AG04450 (cell line): ENCODE measurements at regions not wholly inside any gene's neighbourhood (a gene's known extent, or its start where the extent isn't known, plus 50 kb on each side); places are given as distances from the start of the nearest gene placed in this dataset.

Experiments used
- CTCF ChIA-PET: fragments of 300-600, 350-600 bp; formaldehyde crosslinking; extraction: SDS; loops from one replicate; lab custom pipeline; 2022; ENCODE audit warnings: antibody characterized with exemption, inconsistent platforms; lab: Charles Lee
- POLR2A ChIA-PET: fragments of 350-600 bp; formaldehyde crosslinking; extraction: SDS; loops from one replicate; lab custom pipeline; 2021; ENCODE audit warnings: antibody characterized with exemption, inconsistent platforms; lab: Yijun Ruan, JAX
- DNase-seq: peaks from one replicate; pipeline ENCODE4 v3.0.0-alpha.2; 2011; ENCODE audit warnings: low read depth, low spot score
- H3K27ac ChIP-seq: one replicate; pipeline ENCODE4 v1.5.1; 2012; ENCODE audit warnings: low read depth, low read length, control low read depth
- H3K27me3 ChIP-seq: one replicate; pipeline ENCODE4 v1.6.0; 2012; ENCODE audit warnings: low read length; ENCODE audit not compliant: control insufficient read depth, insufficient read depth
- H3K4me3 ChIP-seq: 2 replicates; pipeline ENCODE4 v1.5.1; 2011; ENCODE audit warnings: mild to moderate bottlenecking, low read depth, low read length, control low read depth
- H3K9me3 ChIP-seq: 2 replicates; pipeline ENCODE4 v1.5.1; 2012; ENCODE audit warnings: low read length; ENCODE audit not compliant: control insufficient read depth, insufficient read depth
- TF ChIP-seq, protein P1 (sequence below): IDR thresholded peaks from 2 replicates; pipeline ENCODE4 v1.5.1; 2011; ENCODE audit warnings: low read depth, low read length, control low read depth, inconsistent platforms

- ChIA-PET POLR2A (no interaction called here), CTCF (no interaction called here)
- Histone ChIP-seq H3K4me3 (no peak overlapping the region), H3K27me3 (no peaks in the 10 kb centered on the region), H3K27ac (no peak overlapping the region), H3K9me3 (peaks cover 45% of the 10 kb centered on the region)
- TF ChIP-seq, protein P1, sequence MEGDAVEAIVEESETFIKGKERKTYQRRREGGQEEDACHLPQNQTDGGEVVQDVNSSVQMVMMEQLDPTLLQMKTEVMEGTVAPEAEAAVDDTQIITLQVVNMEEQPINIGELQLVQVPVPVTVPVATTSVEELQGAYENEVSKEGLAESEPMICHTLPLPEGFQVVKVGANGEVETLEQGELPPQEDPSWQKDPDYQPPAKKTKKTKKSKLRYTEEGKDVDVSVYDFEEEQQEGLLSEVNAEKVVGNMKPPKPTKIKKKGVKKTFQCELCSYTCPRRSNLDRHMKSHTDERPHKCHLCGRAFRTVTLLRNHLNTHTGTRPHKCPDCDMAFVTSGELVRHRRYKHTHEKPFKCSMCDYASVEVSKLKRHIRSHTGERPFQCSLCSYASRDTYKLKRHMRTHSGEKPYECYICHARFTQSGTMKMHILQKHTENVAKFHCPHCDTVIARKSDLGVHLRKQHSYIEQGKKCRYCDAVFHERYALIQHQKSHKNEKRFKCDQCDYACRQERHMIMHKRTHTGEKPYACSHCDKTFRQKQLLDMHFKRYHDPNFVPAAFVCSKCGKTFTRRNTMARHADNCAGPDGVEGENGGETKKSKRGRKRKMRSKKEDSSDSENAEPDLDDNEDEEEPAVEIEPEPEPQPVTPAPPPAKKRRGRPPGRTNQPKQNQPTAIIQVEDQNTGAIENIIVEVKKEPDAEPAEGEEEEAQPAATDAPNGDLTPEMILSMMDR, result no peak
- no peak for DNase-seq
These were observed 143.2 kb downstream of the SHANK2 start for GRCh38 chr11:71109186-71109585.

GRCh38 chr11:71108013-71108865, 144.1 kb downstream of the SHANK2 start:
- Histone ChIP-seq H3K4me3 (no peak overlapping the region), H3K27me3 (no peaks in the 10 kb centered on the region), H3K27ac (no peak overlapping the region), H3K9me3 (peaks cover 44% of the 10 kb centered on the region)
- ChIA-PET POLR2A (no interaction called here), CTCF (no interaction called here)
- TF ChIP-seq, protein P1, result no peak
- no peak for DNase-seq

DNA sequence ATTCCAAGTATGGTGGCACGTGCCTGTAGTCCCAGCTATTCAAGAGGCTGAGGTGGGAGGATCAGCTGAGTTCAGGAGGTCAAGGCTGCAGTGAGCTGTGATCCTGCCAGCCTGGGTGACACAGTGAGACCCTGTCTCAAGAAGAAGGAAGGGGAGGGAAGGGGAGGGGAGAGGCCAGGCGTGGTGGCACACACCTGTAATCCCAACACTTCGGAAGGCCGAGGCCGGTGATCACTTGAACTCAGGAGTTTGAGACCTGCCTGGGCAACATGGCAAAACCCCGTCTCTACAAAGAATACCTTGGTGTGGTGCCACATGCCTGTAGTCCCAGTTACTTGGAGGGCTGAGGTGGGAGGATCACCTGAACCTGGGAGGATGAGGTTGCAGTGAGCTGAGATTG, 145.7 kb downstream of the SHANK2 start:
- no peak for DNase-seq
- Histone ChIP-seq H3K9me3 (peaks cover 48% of the 10 kb centered on the region), H3K27me3 (no peaks in the 10 kb centered on the region), H3K27ac (no peak overlapping the region), H3K4me3 (no peak overlapping the region)
- TF ChIP-seq, protein P1, result no peak
- ChIA-PET POLR2A (no interaction called here), CTCF (no interaction called here)

DNA sequence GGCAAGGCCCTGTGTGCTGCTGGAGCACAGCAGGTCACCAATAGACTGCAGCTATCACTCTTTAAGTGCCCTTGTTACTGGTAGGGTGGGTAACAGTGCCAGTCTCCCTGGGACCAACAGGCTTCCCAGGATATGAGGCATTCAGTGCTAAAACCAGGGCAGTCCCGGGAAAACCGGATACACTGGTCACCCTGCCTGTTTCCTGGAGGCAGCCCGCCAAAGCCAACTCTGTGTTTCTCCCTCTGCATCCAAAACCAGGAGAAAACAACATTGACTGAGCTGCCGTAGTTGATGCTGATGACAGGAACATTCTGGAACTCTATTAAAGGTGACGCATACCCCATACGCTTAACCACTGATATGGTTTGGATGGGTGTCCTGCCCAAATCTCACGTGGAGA, 149.1 kb downstream of the SHANK2 start:
- Histone ChIP-seq H3K4me3 (no peak overlapping the region), H3K9me3 (peaks cover 40% of the 10 kb centered on the region), H3K27ac (no peak overlapping the region), H3K27me3 (no peaks in the 10 kb centered on the region)
- no peak for DNase-seq
- CTCF ChIA-PET, result no interaction called here
- TF ChIP-seq, protein P1, result no peak
- POLR2A ChIA-PET, result no interaction called here

GRCh38 chr11:71102251-71102995, 150.0 kb downstream of the SHANK2 start:
- DNase-seq, result no peak
- ChIA-PET CTCF (no interaction called here), POLR2A (no interaction called here)

More at GRCh38 chr11:71102251-71102995, 150.0 kb downstream of the SHANK2 start:
- Histone ChIP-seq H3K27me3 (no peaks in the 10 kb centered on the region), H3K27ac (no peak overlapping the region), H3K4me3 (no peak overlapping the region), H3K9me3 (peaks cover 41% of the 10 kb centered on the region)
- TF ChIP-seq, protein P1, result no peak
